HG02610 (cell line): ENCODE measurements at regions not wholly inside any gene's neighbourhood (a gene's known extent, or its start where the extent isn't known, plus 50 kb on each side); places are given as distances from the start of the nearest gene placed in this dataset.

Experiments
- ATAC-seq: cut with Tn5 transposase; IDR thresholded peaks from one replicate; pipeline ENCODE4 v1.9.1; 2021; ENCODE audit warnings: mild to moderate bottlenecking, moderate library complexity; ENCODE audit not compliant: unreplicated experiment

GRCh38 chr4:62292911-62293310 is 1092.8 kb downstream of the ADGRL3 start:
- ATAC-seq: no peak

GRCh38 chr4:62288808-62289541 is 1088.8 kb downstream of the ADGRL3 start:
- ATAC-seq: no peak

GRCh38 chr4:62285026-62285425 is 1084.9 kb downstream of the ADGRL3 start:
- no peak for ATAC-seq

GRCh38 chr4:62279689-62280088 is 1079.6 kb downstream of the ADGRL3 start:
- ATAC-seq: no peak

- no peak for ATAC-seq
Observed at GRCh38 chr4:62275470-62275869, 1075.3 kb downstream of the ADGRL3 start.

- ATAC-seq: no peak
Observed at GRCh38 chr4:62274782-62275181, 1074.7 kb downstream of the ADGRL3 start.

GRCh38 chr4:62271107-62271506 is 1071.0 kb downstream of the ADGRL3 start:
- no peak for ATAC-seq

GRCh38 chr4:62269918-62270317 is 1069.8 kb downstream of the ADGRL3 start:
- ATAC-seq: no peak

- ATAC-seq: no peak
Observed at GRCh38 chr4:62263454-62263853, 1063.3 kb downstream of the ADGRL3 start.

- ATAC-seq: no peak
Observed at GRCh38 chr4:62262676-62263075, 1062.5 kb downstream of the ADGRL3 start.

GRCh38 chr4:62260254-62260653 is 1060.1 kb downstream of the ADGRL3 start:
- no peak for ATAC-seq

GRCh38 chr4:62256479-62256878 is 1056.4 kb downstream of the ADGRL3 start:
- ATAC-seq: no peak

- ATAC-seq: no peak
Observed at GRCh38 chr4:62252728-62253127, 1052.6 kb downstream of the ADGRL3 start.

GRCh38 chr4:62250100-62250499 is 1050.0 kb downstream of the ADGRL3 start:
- no peak for ATAC-seq

- no peak for ATAC-seq
Observed at GRCh38 chr4:62243895-62244294, 1043.8 kb downstream of the ADGRL3 start.

- ATAC-seq: no peak
Observed at GRCh38 chr4:62235911-62236310, 1035.8 kb downstream of the ADGRL3 start.

GRCh38 chr4:62232814-62233213 is 1032.7 kb downstream of the ADGRL3 start:
- no peak for ATAC-seq

GRCh38 chr4:62231994-62232393 is 1031.9 kb downstream of the ADGRL3 start:
- ATAC-seq: no peak

GRCh38 chr4:62226082-62226481 is 1026.0 kb downstream of the ADGRL3 start:
- ATAC-seq: no peak

GRCh38 chr4:62222121-62222520 is 1022.0 kb downstream of the ADGRL3 start:
- ATAC-seq: no peak

GRCh38 chr4:62210486-62210885 is 1010.4 kb downstream of the ADGRL3 start:
- ATAC-seq: no peak

GRCh38 chr4:62209757-62210485 is 1009.8 kb downstream of the ADGRL3 start:
- ATAC-seq: no peak
